ENCODE measurements at regions not wholly inside any gene's neighbourhood (a gene's known extent, or its start where the extent isn't known, plus 50 kb on each side); places are given as distances from the start of the nearest gene placed in this dataset.

DNA sequence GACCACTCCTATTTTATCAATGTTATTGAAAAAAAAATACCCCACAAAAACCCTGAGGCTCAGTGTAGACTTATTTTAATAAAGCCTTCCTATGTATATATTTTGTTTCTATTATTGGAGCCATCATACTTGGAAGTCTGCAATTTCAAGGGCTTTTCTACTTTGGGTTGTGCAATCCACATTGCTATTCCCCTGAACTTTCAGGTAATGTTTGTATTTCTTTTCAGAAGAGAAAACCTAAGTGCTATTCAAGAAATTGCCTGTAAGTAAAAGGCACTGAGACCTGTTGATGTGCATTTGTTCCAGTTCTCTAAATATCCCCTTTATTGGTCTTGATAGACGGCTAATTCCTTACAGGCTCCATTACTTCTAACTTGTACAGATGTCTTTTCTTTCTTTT is 280.7 kb upstream of the RAG2 start:
- Histone ChIP-seq H3K27ac (no peak overlapping the region), H3K9me3 (no peaks in the 10 kb centered on the region), H3K4me1 (no peaks in the 10 kb centered on the region), H3K4me3 (replicated peaks in 1 of 3) (no peak overlapping the region), H3K36me3 (no peaks in the 10 kb centered on the region), H3K27me3 (no peaks in the 10 kb centered on the region)
- WGBS, 2 donors, result 30 to 49% methylated on average over 1 of the region's 1 CpG
- TF ChIP-seq, protein P1, sequence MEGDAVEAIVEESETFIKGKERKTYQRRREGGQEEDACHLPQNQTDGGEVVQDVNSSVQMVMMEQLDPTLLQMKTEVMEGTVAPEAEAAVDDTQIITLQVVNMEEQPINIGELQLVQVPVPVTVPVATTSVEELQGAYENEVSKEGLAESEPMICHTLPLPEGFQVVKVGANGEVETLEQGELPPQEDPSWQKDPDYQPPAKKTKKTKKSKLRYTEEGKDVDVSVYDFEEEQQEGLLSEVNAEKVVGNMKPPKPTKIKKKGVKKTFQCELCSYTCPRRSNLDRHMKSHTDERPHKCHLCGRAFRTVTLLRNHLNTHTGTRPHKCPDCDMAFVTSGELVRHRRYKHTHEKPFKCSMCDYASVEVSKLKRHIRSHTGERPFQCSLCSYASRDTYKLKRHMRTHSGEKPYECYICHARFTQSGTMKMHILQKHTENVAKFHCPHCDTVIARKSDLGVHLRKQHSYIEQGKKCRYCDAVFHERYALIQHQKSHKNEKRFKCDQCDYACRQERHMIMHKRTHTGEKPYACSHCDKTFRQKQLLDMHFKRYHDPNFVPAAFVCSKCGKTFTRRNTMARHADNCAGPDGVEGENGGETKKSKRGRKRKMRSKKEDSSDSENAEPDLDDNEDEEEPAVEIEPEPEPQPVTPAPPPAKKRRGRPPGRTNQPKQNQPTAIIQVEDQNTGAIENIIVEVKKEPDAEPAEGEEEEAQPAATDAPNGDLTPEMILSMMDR (IDR thresholded peaks at IDR 0.05), result no peak
- no peak for TF ChIP-seq POLR2A (IDR thresholded peaks at IDR 0.05)
- intact Hi-C loops (cut with DNase I), result no loop called here
- no peak for DNase-seq

GRCh38 chr11:36877149-36877548 is 279.1 kb upstream of the RAG2 start:
- Histone ChIP-seq H3K27me3 (no peaks in the 10 kb centered on the region), H3K9me3 (no peaks in the 10 kb centered on the region), H3K4me3 (replicated peaks in 1 of 3) (no peak overlapping the region), H3K27ac (no peak overlapping the region), H3K4me1 (no peaks in the 10 kb centered on the region), H3K36me3 (no peaks in the 10 kb centered on the region)
- TF ChIP-seq, protein P1 (IDR thresholded peaks at IDR 0.05), result no peak
- no peak for TF ChIP-seq POLR2A (IDR thresholded peaks at IDR 0.05)
- no peak for DNase-seq
- intact Hi-C loops (cut with DNase I), result no loop called here

GRCh38 chr11:36876266-36876665 is 278.2 kb upstream of the RAG2 start:
- no peaks in the 10 kb centered on the region for H3K36me3 ChIP-seq
- intact Hi-C loops (cut with DNase I), result no loop called here
- DNase-seq, result no peak
- H3K4me3 ChIP-seq (replicated peaks in 1 of 3), result no peak overlapping the region
- no peaks in the 10 kb centered on the region for H3K9me3 ChIP-seq
- 54% methylated on average over 1 of the region's 1 CpG for WGBS, 2 donors
- no peak overlapping the region for H3K27ac ChIP-seq
- TF ChIP-seq, protein P1 (IDR thresholded peaks at IDR 0.05), result no peak
- no peak for TF ChIP-seq POLR2A (IDR thresholded peaks at IDR 0.05)
- H3K27me3 ChIP-seq, result no peaks in the 10 kb centered on the region
- H3K4me1 ChIP-seq, result no peaks in the 10 kb centered on the region

DNA sequence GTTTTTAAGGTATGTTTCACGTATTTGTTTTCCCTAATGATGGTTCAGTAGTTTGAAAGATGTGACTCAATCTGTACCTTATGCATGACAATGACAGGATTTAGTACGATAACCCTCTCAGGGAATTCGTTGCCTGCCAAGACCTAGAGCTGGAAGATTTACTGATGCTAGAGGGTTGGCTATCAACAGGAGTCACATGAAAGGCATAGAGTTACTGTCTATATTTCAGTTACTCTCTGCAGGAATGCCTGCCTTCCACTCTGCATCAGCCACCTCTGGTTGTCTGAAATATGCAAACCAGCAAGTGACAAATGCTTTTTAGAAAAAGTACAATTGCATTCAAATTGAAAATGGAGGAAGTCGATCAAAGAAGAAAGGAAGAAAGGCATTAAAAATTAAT is 276.3 kb upstream of the RAG2 start:
- TF ChIP-seq, protein P1 (IDR thresholded peaks at IDR 0.05), result no peak
- TF ChIP-seq POLR2A (IDR thresholded peaks at IDR 0.05), result no peak
- Histone ChIP-seq H3K36me3 (no peaks in the 10 kb centered on the region), H3K9me3 (no peaks in the 10 kb centered on the region), H3K27me3 (no peaks in the 10 kb centered on the region), H3K4me1 (no peaks in the 10 kb centered on the region), H3K4me3 (replicated peaks in 1 of 3) (no peak overlapping the region), H3K27ac (no peak overlapping the region)
- DNase-seq, result no peak
- intact Hi-C loops (cut with DNase I), result no loop called here
- 59 to 73% methylated on average over 4 of the region's 4 CpGs for WGBS, 2 donors

DNA sequence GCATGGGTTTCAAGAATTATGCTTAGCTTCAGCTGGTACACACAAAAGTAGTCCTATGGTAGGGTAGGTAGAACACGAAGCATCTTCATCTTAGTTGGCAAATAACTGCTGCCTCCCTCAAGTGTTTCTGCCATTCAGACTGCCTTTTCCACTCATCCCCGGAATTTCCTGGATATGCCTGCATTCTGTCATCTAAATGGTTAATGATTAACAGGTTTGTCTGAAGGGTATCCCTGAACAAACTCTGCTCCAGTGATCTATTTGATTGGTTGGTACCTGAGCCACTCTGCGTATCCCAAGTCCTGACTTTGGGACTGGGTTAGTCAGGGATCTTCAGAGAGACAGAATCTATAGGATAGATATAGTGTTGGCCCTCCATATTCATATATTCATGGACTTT is 272.3 kb upstream of the RAG2 start:
- no peaks in the 10 kb centered on the region for H3K27me3 ChIP-seq
- H3K27ac ChIP-seq, result no peak overlapping the region
- intact Hi-C loops (cut with DNase I), result no loop called here
- DNase-seq, result no peak
- TF ChIP-seq, protein P1 (IDR thresholded peaks at IDR 0.05), result no peak
- TF ChIP-seq POLR2A (IDR thresholded peaks at IDR 0.05), result no peak
- 90 to 92% methylated on average over 3 of the region's 3 CpGs for WGBS, 2 donors
- H3K9me3 ChIP-seq, result no peaks in the 10 kb centered on the region
- no peaks in the 10 kb centered on the region for H3K4me1 ChIP-seq
- H3K4me3 ChIP-seq (replicated peaks in 1 of 3), result no peak overlapping the region
- no peaks in the 10 kb centered on the region for H3K36me3 ChIP-seq
